ENCODE measurements at regions not wholly inside any gene's neighbourhood (a gene's known extent, or its start where the extent isn't known, plus 50 kb on each side); places are given as distances from the start of the nearest gene placed in this dataset.

GRCh38 chr6:105494688-105495087 lies 91.8 kb upstream of the PREP start:
- Histone ChIP-seq H3K4me1 (ENCODE audit: insufficient read depth, low read length) (peaks cover under 1% of the 10 kb centered on the region), H3K27me3 (ENCODE audit: insufficient read depth, low read length) (no peaks in the 10 kb centered on the region), H3K9me3 (ENCODE audit: low read depth, low read length) (no peaks in the 10 kb centered on the region), H3K4me3 (ENCODE audit: low read length) (no peak overlapping the region)

- no peak overlapping the region for H3K4me3 ChIP-seq (ENCODE audit: low read length)
- H3K9me3 ChIP-seq (ENCODE audit: low read depth, low read length), result no peaks in the 10 kb centered on the region
- H3K27me3 ChIP-seq (ENCODE audit: insufficient read depth, low read length), result no peaks in the 10 kb centered on the region
- peaks cover 10% of the 10 kb centered on the region for H3K4me1 ChIP-seq (ENCODE audit: insufficient read depth, low read length)
Observed at GRCh38 chr6:105493736-105494135, 90.9 kb upstream of the PREP start.

GRCh38 chr6:105492706-105493673 lies 90.1 kb upstream of the PREP start:
- Histone ChIP-seq H3K4me3 (ENCODE audit: low read length) (no peak overlapping the region), H3K4me1 (ENCODE audit: insufficient read depth, low read length) (peaks cover 12% of the 10 kb centered on the region), H3K9me3 (ENCODE audit: low read depth, low read length) (no peaks in the 10 kb centered on the region), H3K27me3 (ENCODE audit: insufficient read depth, low read length) (no peaks in the 10 kb centered on the region)

GRCh38 chr6:105489216-105489530 lies 86.3 kb upstream of the PREP start:
- H3K27me3 ChIP-seq (ENCODE audit: insufficient read depth, low read length), result no peaks in the 10 kb centered on the region
- H3K4me3 ChIP-seq (ENCODE audit: low read length), result no peak overlapping the region
- H3K4me1 ChIP-seq (ENCODE audit: insufficient read depth, low read length), result peaks cover 12% of the 10 kb centered on the region
- no peaks in the 10 kb centered on the region for H3K9me3 ChIP-seq (ENCODE audit: low read depth, low read length)

DNA sequence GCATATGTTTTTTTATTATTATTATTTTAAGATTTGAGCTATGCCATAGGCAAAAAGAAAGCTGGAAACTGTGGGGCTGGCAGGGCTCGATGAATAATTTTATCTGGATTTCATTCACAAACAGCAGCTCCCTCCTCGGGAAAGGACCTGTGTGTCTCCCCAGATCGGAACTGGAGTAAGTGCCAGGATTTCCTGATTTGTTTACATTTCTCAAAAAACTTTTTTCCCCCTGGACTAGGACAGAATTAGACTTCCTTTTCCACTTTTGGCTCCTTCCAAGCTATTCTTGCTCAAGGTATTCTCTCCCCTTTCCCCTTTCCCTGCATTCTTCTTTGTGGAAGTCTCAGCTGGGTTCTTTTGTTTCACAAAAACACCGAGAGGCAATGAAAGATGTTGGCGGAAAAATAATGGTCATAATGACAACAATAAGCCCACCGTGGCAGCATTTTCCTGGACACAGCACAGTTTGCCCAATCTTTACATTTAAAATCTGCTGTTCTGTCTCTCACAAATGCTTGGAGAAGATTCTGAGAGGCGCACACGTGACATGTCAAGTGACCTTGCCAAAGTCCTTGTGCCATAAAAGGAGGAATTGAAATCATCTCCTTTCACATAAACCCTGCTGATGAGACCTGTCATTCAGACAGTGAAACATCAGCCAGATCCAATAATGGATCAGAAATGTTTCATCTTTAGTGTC lies 85.8 kb upstream of the PREP start:
- H3K9me3 ChIP-seq (ENCODE audit: low read depth, low read length), result no peaks in the 10 kb centered on the region
- no peak overlapping the region for H3K4me3 ChIP-seq (ENCODE audit: low read length)
- no peaks in the 10 kb centered on the region for H3K27me3 ChIP-seq (ENCODE audit: insufficient read depth, low read length)
- H3K4me1 ChIP-seq (ENCODE audit: insufficient read depth, low read length), result peaks cover 12% of the 10 kb centered on the region

- no peaks in the 10 kb centered on the region for H3K9me3 ChIP-seq (ENCODE audit: low read depth, low read length)
- H3K4me3 ChIP-seq (ENCODE audit: low read length), result no peak overlapping the region
- no peaks in the 10 kb centered on the region for H3K27me3 ChIP-seq (ENCODE audit: insufficient read depth, low read length)
- peaks cover 16% of the 10 kb centered on the region for H3K4me1 ChIP-seq (ENCODE audit: insufficient read depth, low read length)
Observed at GRCh38 chr6:105487040-105487790, 84.3 kb upstream of the PREP start.

DNA sequence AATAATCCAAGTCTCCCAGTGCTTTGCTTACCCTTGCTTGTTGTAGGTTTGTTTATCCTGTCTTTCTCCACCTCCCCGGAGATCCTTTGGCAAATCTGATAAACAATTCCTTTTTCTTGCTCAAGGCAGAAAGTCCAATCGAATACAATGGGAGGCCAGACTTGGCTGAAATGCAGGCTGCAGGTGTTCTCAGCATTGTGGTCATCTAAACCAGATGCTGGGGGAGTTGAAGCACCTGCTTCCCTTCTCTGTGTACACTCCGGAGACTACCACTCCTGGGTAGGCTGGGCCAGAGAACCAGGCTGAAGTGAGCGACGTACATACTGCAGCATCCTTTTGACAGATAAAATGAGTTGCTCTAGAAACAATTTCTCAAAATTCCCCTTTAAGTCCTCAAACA lies 82.6 kb upstream of the PREP start:
- Histone ChIP-seq H3K4me3 (ENCODE audit: low read length) (no peak overlapping the region), H3K27me3 (ENCODE audit: insufficient read depth, low read length) (no peaks in the 10 kb centered on the region), H3K9me3 (ENCODE audit: low read depth, low read length) (no peaks in the 10 kb centered on the region), H3K4me1 (ENCODE audit: insufficient read depth, low read length) (peaks cover 16% of the 10 kb centered on the region)

DNA sequence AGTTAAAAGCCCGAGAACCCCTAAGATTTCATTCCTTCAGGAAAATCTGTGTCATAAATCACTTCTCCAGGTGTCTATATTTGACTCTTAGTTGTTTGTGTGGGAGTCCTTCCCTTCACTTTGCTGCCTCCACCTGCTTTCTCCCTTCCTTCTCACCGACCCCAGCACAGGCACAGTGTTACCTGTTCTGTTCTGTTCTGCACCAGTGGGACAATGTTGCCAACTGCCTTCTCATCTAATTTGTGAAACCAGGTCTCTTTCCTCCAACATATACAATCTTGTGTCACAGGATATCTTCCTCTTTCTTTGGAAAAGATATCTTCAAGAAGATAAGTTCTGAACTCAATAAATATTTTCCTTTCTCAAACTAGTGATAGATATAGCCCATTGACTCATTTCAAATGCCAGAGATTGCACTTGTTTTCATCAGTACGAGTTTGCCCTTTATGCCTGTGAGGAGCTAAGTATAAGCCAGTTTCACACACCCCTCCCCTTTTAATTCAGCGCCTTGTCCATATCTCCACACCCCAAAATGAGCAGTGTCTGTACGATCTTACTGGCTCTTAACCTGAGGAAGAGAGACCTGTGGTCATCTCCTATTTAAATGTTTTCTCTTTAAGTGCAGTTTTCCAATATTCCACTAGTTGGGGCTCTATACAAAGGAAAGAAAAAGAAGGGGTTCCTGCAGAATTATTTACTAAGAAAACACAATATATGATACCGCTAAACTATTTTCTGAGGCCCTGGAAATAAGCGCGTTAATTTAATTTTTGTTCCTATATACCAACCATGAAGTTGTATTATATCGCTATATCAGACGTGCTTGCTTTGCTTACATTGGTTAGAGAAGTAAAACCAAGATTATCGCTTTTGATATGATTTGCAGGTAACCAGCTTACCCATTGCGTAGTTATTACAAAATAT lies 81.6 kb upstream of the PREP start:
- no peaks in the 10 kb centered on the region for H3K9me3 ChIP-seq (ENCODE audit: low read depth, low read length)
- no peaks in the 10 kb centered on the region for H3K27me3 ChIP-seq (ENCODE audit: insufficient read depth, low read length)
- no peak overlapping the region for H3K4me3 ChIP-seq (ENCODE audit: low read length)
- peaks cover 14% of the 10 kb centered on the region for H3K4me1 ChIP-seq (ENCODE audit: insufficient read depth, low read length)

DNA sequence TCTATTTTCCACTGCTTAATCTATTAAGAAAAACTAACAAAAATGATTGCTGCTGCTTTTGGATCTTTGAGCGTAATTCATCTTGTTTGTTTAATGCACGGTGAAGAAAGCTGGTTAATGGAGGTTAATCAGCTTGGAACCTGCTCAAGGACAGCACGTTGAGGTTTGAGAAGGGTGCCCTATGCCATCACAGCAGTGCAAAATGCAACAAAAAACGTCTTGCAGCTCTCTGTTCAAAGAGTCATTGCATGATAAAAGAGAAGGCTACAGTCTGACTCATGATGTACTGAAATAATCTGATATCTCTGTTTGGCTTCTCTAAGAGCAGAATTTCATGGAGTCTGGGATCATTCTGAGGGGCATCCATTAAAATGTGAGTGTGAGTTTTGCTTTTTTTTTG lies 80.6 kb upstream of the PREP start:
- Histone ChIP-seq H3K9me3 (ENCODE audit: low read depth, low read length) (no peaks in the 10 kb centered on the region), H3K27me3 (ENCODE audit: insufficient read depth, low read length) (no peaks in the 10 kb centered on the region), H3K4me1 (ENCODE audit: insufficient read depth, low read length) (peaks cover 4% of the 10 kb centered on the region), H3K4me3 (ENCODE audit: low read length) (no peak overlapping the region)

- Histone ChIP-seq H3K9me3 (ENCODE audit: low read depth, low read length) (no peaks in the 10 kb centered on the region), H3K4me3 (ENCODE audit: low read length) (no peak overlapping the region), H3K27me3 (ENCODE audit: insufficient read depth, low read length) (no peaks in the 10 kb centered on the region), H3K4me1 (ENCODE audit: insufficient read depth, low read length) (peaks cover 4% of the 10 kb centered on the region)
Observed at GRCh38 chr6:105482921-105483320, 80.0 kb upstream of the PREP start.

- no peak overlapping the region for H3K4me3 ChIP-seq (ENCODE audit: low read length)
Observed at GRCh38 chr6:105482227-105482844, 79.5 kb upstream of the PREP start.

DNA sequence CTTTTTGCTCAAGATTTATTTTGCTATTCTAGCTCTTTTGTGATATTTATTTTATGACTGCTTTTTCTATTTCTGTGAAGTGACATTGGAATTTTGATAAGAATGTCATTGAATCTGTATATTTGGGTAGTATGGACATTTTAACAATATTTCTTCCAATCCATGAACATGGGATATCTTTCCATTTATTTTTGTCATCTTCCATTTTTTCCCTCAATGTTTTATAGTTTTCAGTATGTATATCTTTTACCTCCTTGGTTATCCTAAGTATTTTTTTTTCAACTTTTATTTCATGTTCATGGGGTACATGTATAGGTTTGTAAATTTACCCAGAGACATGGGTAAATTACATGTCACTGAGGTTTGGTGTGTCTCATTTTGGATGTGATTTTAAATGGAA lies 74.1 kb upstream of the PREP start:
- Histone ChIP-seq H3K27me3 (ENCODE audit: insufficient read depth, low read length) (no peaks in the 10 kb centered on the region), H3K9me3 (ENCODE audit: low read depth, low read length) (no peaks in the 10 kb centered on the region)

More at GRCh38 chr6:105482227-105482844, 79.5 kb upstream of the PREP start:
- no peaks in the 10 kb centered on the region for H3K27me3 ChIP-seq (ENCODE audit: insufficient read depth, low read length)
- no peaks in the 10 kb centered on the region for H3K9me3 ChIP-seq (ENCODE audit: low read depth, low read length)
- peaks cover 4% of the 10 kb centered on the region for H3K4me1 ChIP-seq (ENCODE audit: insufficient read depth, low read length)

GRCh38 chr6:105474234-105474633 lies 71.4 kb upstream of the PREP start:
- Histone ChIP-seq H3K9me3 (ENCODE audit: low read depth, low read length) (no peaks in the 10 kb centered on the region), H3K4me3 (ENCODE audit: low read length) (no peak overlapping the region), H3K4me1 (ENCODE audit: insufficient read depth, low read length) (no peaks in the 10 kb centered on the region), H3K27me3 (ENCODE audit: insufficient read depth, low read length) (no peaks in the 10 kb centered on the region)

More for the DNA sequence above, 74.1 kb upstream of the PREP start:
- Histone ChIP-seq H3K4me3 (ENCODE audit: low read length) (no peak overlapping the region), H3K4me1 (ENCODE audit: insufficient read depth, low read length) (no peaks in the 10 kb centered on the region)

- no peaks in the 10 kb centered on the region for H3K4me1 ChIP-seq (ENCODE audit: insufficient read depth, low read length)
- H3K4me3 ChIP-seq (ENCODE audit: low read length), result no peak overlapping the region
- no peaks in the 10 kb centered on the region for H3K27me3 ChIP-seq (ENCODE audit: insufficient read depth, low read length)
- no peaks in the 10 kb centered on the region for H3K9me3 ChIP-seq (ENCODE audit: low read depth, low read length)
Observed at GRCh38 chr6:105469946-105470345, 67.1 kb upstream of the PREP start.

Data from mononuclear cell (primary cell).